ENCODE measurements at regions not wholly inside any gene's neighbourhood (a gene's known extent, or its start where the extent isn't known, plus 50 kb on each side); places are given as distances from the start of the nearest gene placed in this dataset.
"Not testable (repeated sequence)": the region's sequence is repeated elsewhere in the genome, so short reads cannot be mapped to it uniquely, and the experiment has no call there.

DNA sequence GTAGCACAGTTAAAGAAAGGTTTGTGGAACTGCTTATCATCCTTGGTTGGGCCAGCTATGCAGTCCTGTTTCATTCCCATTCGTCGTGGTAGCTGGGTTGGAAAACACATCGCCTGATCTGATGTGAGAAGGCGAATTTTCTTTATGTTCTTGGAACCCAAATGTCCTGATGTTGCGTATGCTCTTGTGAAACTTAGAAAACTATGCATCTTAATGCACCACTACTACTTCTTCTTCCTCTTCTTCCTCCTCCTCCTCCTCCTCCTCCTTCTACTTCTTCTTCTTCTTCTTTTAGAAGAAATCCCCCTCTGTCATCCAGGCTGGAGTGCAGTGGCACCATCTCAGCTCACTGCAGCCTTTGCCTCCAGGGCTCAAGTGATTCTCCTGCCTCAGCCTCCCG is 381.6 kb downstream of the UTRN start:
- peaks cover 7% of the 10 kb centered on the region for H3K9me3 ChIP-seq (ENCODE audit: control insufficient read depth, low read length, poor library complexity, severe bottlenecking)
- H3K36me3 Mint-ChIP-seq (ENCODE audit: low read depth), result no peaks in the 10 kb centered on the region
- no peak for DNase-seq
- ATAC-seq, result no peak
- peak overlapping the region; percentile 78 for H3K4me3 Mint-ChIP-seq
- peaks cover 40% of the 10 kb centered on the region for H3K4me1 Mint-ChIP-seq
- peak overlapping the region; percentile 97 for H3K27ac Mint-ChIP-seq
- no peaks in the 10 kb centered on the region for H3K27me3 Mint-ChIP-seq

DNA sequence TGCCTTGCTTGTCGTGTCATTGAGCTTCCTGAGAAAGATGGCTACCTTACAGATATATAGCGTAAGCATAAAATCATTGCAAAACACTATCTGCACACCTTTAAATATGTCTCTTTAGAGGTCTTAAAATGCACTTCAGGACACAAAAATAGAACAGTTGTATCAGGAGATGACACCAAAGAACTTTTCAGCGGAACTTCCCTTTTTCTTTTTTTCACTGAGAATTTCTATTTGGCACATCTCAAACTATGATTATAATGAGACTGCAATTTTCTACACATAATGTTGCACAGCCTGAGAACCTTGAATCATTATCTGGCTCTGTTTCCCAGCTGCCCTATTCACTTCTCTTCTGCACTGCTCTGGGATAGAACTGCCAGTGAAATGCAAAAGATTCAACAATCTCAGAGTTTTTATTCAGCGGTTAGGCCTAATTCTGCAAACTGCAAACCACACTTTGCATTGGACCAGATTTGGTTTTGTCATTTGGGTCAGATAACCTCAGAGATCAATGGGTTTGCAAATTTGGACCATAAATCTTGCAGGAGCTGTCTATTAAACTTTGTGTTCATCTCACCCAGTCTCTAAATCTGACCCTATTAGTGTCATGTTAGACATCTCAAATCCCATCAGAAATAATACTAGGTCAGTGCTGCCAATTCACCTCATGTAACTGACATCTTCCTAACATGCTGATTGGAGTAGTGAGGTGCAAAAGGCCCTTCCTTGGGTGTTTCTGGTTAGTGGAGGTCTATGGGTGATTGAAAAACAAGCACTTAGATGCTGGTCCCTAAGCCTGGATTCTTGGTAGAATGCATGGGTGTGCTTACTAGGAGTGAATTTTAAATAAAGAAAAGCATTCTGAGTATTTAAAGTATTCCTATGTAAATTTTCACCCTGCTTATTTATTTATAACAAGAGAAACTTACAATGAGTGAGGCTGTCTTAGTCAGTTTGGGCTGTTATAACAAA is 382.7 kb downstream of the UTRN start:
- Mint-ChIP-seq H3K4me1 (peaks cover 41% of the 10 kb centered on the region), H3K27me3 (no peaks in the 10 kb centered on the region), H3K27ac (peak overlapping the region; percentile 97), H3K4me3 (peak overlapping the region; percentile 78), H3K36me3 (ENCODE audit: low read depth) (peaks cover 2% of the 10 kb centered on the region)
- ATAC-seq (no peak), DNase-seq (no peak)
- peaks cover 7% of the 10 kb centered on the region for H3K9me3 ChIP-seq (ENCODE audit: control insufficient read depth, low read length, poor library complexity, severe bottlenecking)

- ATAC-seq; H3K27me3 Mint-ChIP-seq; H3K27ac Mint-ChIP-seq; H3K36me3 Mint-ChIP-seq (ENCODE audit: low read depth); H3K9me3 ChIP-seq (ENCODE audit: control insufficient read depth, low read length, poor library complexity, severe bottlenecking); H3K4me3 Mint-ChIP-seq; DNase-seq: not testable (repeated sequence)
- peaks cover 29% of the 10 kb centered on the region for H3K4me1 Mint-ChIP-seq
These were observed 385.1 kb downstream of the UTRN start for GRCh38 chr6:144670259-144670658.

- Mint-ChIP-seq H3K27ac (no peak overlapping the region), H3K36me3 (ENCODE audit: low read depth) (peaks cover 8% of the 10 kb centered on the region), H3K27me3 (no peaks in the 10 kb centered on the region), H3K4me1 (peaks cover 12% of the 10 kb centered on the region), H3K4me3 (no peak overlapping the region)
- no peak for ATAC-seq
- H3K9me3 ChIP-seq (ENCODE audit: control insufficient read depth, low read length, poor library complexity, severe bottlenecking), result peaks cover 5% of the 10 kb centered on the region
- no peak for DNase-seq
These were observed 388.7 kb downstream of the UTRN start for GRCh38 chr6:144673807-144674206.

DNA sequence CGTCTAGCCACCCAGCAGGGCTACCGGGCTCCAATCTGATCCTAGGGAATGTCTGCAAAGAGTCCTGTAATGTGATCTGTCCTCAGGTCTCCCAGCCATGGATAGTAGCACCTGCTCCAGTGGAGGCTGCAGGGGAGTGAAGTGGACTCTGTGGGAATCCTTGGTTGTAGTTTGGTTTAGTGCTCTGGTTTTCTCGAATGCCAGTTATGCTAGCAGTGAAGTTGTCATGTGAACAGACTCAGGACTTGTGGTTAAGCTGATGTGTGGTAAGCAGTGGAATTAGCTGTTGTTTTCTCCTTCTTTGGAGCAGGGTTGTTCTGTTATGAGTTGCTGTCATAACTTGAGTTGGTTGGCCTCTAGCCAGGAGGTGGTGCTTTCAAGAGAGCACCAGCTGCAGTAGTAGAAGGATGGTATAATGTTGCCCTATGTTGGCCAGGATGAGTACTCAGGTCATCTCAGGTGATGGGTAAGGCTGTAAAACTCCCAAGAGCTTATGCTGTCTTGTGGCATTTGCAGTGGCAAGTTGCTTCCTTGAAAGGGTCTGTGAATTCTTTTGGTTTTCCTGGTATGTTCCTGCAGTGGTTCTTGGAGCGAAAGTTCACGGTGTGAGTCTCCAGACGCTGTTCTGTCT is 390.2 kb downstream of the UTRN start:
- Mint-ChIP-seq H3K4me1 (peaks cover 12% of the 10 kb centered on the region), H3K27me3 (no peaks in the 10 kb centered on the region)

DNA sequence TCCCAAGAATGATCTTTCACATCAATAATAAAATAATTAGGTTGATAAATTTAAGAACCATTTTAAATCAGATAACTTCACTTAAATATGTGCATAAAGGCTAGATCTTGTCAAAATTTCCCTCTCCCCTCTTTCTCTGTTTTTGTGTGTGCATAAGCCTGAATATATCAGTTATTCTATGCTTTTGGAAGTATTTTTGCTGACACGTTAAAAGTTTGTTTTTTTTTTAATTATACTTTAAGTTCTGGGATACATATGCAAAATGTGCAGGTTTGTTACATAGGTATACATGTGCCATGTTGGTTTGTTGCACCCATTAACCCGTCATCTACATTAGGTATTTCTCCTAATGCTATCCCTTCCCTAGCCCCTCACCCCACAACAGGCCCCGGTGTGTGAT is 391.2 kb downstream of the UTRN start:
- not testable (repeated sequence) for H3K9me3 ChIP-seq (ENCODE audit: control insufficient read depth, low read length, poor library complexity, severe bottlenecking); H3K27me3 Mint-ChIP-seq; H3K27ac Mint-ChIP-seq; ATAC-seq; DNase-seq; H3K4me3 Mint-ChIP-seq
- H3K36me3 Mint-ChIP-seq (ENCODE audit: low read depth), result peaks cover 16% of the 10 kb centered on the region
- H3K4me1 Mint-ChIP-seq, result peaks cover 18% of the 10 kb centered on the region

More for the DNA sequence above, 390.2 kb downstream of the UTRN start:
- peaks cover 5% of the 10 kb centered on the region for H3K9me3 ChIP-seq (ENCODE audit: control insufficient read depth, low read length, poor library complexity, severe bottlenecking)
- peaks cover 8% of the 10 kb centered on the region for H3K36me3 Mint-ChIP-seq (ENCODE audit: low read depth)
- ATAC-seq, result peak; percentile 80
- peak overlapping the region; percentile 59 for H3K27ac Mint-ChIP-seq
- DNase-seq, result peak in 1 of 3 donors; percentile 16
- no peak overlapping the region for H3K4me3 Mint-ChIP-seq

- H3K36me3 Mint-ChIP-seq (ENCODE audit: low read depth), result peaks cover 19% of the 10 kb centered on the region
- H3K4me3 Mint-ChIP-seq, H3K27ac Mint-ChIP-seq: not testable (repeated sequence)
These were observed 392.1 kb downstream of the UTRN start for GRCh38 chr6:144677263-144677662.

DNA sequence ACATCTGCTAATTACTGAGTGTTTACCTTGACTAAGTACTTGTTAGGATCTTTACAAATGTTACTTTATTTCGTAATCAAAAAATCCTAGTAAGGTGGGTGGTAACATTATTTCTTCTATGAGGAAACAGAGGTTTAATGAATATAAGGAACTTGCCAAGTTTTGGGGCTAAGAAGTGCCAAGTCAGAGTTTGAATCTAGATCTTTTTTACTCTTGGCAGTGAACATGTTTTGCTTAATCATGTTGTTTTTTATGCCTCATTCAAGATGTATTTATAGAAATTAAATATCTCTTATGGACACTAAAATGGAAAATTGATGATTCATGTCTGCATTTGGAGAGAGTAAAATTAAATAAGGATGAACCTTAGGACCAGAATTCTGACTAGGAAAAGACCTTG is 393.7 kb downstream of the UTRN start:
- Mint-ChIP-seq H3K4me1 (peaks cover 15% of the 10 kb centered on the region), H3K36me3 (ENCODE audit: low read depth) (peaks cover 18% of the 10 kb centered on the region), H3K27ac (no peak overlapping the region), H3K27me3 (no peaks in the 10 kb centered on the region), H3K4me3 (no peak overlapping the region)
- no peak for DNase-seq
- no peak for ATAC-seq
- peaks cover under 1% of the 10 kb centered on the region for H3K9me3 ChIP-seq (ENCODE audit: control insufficient read depth, low read length, poor library complexity, severe bottlenecking)

More at GRCh38 chr6:144677263-144677662, 392.1 kb downstream of the UTRN start:
- DNase-seq; H3K9me3 ChIP-seq (ENCODE audit: control insufficient read depth, low read length, poor library complexity, severe bottlenecking); ATAC-seq; H3K27me3 Mint-ChIP-seq: not testable (repeated sequence)
- H3K4me1 Mint-ChIP-seq, result peaks cover 19% of the 10 kb centered on the region

- DNase-seq, result no peak
- Mint-ChIP-seq H3K27ac (peak overlapping the region; percentile 37), H3K36me3 (ENCODE audit: low read depth) (peaks cover 19% of the 10 kb centered on the region), H3K4me3 (no peak overlapping the region), H3K4me1 (peaks cover 8% of the 10 kb centered on the region), H3K27me3 (no peaks in the 10 kb centered on the region)
- ATAC-seq, result no peak
- no peaks in the 10 kb centered on the region for H3K9me3 ChIP-seq (ENCODE audit: control insufficient read depth, low read length, poor library complexity, severe bottlenecking)
These were observed 396.2 kb downstream of the UTRN start for GRCh38 chr6:144681334-144681733.

DNA sequence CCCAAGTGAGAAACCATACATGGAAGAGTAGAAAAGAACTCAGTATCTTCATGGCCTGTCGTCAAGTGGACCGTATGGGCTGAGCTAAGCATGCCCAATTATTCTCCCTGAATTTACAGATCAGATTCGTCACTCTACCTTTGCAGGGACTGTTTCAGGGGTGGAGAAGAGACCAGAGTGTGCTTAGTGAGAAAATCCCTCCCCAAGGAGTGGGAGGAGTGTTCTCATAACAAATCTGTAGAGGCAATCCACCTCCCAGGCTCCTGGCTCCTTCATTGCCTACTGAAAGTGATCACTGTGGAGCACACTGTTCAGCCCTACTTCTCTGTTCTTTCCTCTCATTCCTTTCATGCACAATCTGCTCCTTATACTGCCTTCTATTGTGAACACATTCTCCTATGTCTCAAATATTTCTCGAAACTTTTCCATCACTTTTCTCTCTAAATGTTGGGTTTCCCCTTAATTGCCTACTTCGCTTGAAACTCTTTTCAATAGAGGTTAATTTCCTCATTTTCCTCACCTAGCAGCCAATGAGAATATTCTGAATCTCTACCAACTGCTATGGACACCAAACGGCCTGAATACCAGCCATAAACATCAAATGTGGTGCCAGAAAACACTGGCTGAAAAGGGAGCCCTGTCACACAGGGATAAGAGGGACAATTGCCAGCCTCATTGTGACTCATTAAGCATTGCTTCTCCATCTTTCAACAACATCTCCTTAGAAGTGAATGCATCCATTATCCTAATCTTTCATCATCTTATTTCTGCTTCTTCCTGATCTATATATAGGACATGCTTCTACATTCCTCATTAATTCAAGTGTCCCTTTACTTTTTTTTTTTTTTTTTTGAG is 398.3 kb downstream of the UTRN start:
- Mint-ChIP-seq H3K4me3 (peak overlapping the region; percentile 10), H3K27me3 (no peaks in the 10 kb centered on the region), H3K36me3 (ENCODE audit: low read depth) (peaks cover 22% of the 10 kb centered on the region), H3K4me1 (peaks cover 8% of the 10 kb centered on the region), H3K27ac (no peak overlapping the region)
- H3K9me3 ChIP-seq (ENCODE audit: control insufficient read depth, low read length, poor library complexity, severe bottlenecking), result peaks cover 8% of the 10 kb centered on the region
- ATAC-seq (no peak), DNase-seq (no peak)

DNA sequence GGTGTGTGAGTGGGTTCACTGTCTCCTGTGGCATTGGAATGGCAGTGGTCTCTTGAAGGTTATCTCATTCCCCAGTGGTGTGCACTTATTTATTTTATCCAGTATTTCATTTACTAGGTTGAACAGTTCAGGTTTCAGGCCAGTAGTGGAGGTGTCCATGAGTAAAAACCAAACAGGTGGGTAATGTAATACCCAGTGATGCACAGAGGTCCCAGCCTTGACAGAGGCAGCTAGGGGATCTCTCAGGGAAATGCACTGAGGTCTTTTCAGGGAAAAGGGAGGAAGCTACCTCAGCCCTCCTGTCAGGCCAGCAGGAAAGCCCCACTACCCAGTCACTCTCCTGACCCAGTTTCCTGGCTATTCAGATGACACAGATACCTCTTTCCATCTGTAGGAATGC is 403.6 kb downstream of the UTRN start:
- Mint-ChIP-seq H3K4me1 (peaks cover 12% of the 10 kb centered on the region), H3K36me3 (ENCODE audit: low read depth) (peaks cover 14% of the 10 kb centered on the region), H3K4me3 (no peak overlapping the region)

DNA sequence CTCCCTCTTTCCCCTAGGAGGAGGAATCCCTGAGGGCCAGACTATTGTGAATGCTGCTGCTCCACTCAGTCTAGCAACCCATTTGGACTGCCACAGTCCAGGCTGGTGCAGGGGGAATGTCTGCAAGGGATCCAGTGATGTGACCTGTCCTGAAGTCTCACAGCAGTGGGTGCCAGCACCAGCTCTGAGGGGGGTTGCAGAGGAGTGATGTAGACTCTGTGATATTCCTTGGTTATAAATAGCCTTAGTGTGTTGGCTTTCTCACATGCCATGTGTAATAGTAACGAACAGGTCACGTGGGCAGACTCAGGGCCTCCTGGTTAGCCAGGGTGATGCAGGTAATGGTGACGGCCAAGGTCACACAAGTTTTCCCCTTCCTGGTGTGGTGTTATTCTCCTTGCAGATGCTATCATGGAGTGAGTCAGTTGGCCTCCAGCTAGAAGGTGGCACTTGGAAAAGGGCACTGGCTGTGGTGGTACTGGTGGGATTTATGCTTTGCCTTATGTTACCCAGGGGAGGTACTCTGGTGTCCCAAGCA is 404.4 kb downstream of the UTRN start:
- DNase-seq (no peak), ATAC-seq (no peak)
- H3K27me3 Mint-ChIP-seq, result no peaks in the 10 kb centered on the region
- H3K27ac Mint-ChIP-seq, result no peak overlapping the region
- H3K9me3 ChIP-seq (ENCODE audit: control insufficient read depth, low read length, poor library complexity, severe bottlenecking), result peaks cover 13% of the 10 kb centered on the region
- peaks cover 21% of the 10 kb centered on the region for H3K4me1 Mint-ChIP-seq
- H3K4me3 Mint-ChIP-seq, result no peak overlapping the region
- peaks cover 14% of the 10 kb centered on the region for H3K36me3 Mint-ChIP-seq (ENCODE audit: low read depth)

More for the DNA sequence above, 403.6 kb downstream of the UTRN start:
- peaks cover 13% of the 10 kb centered on the region for H3K9me3 ChIP-seq (ENCODE audit: control insufficient read depth, low read length, poor library complexity, severe bottlenecking)
- Mint-ChIP-seq H3K27me3 (no peaks in the 10 kb centered on the region), H3K27ac (no peak overlapping the region)
- DNase-seq (no peak), ATAC-seq (no peak)

Measured in T-helper 17 cell (primary cell).